Fibroblast of skin of right quadriceps (primary cell): ENCODE measurements at regions not wholly inside any gene's neighbourhood (a gene's known extent, or its start where the extent isn't known, plus 50 kb on each side); places are given as distances from the start of the nearest gene placed in this dataset.
A peak's percentile ranks its signal among the peaks of the same experiment; 100 is the strongest.

Experiments used
- DNase-seq: peaks from one replicate; pipeline ENCODE4 v3.0.0-alpha.2; 2013

DNA sequence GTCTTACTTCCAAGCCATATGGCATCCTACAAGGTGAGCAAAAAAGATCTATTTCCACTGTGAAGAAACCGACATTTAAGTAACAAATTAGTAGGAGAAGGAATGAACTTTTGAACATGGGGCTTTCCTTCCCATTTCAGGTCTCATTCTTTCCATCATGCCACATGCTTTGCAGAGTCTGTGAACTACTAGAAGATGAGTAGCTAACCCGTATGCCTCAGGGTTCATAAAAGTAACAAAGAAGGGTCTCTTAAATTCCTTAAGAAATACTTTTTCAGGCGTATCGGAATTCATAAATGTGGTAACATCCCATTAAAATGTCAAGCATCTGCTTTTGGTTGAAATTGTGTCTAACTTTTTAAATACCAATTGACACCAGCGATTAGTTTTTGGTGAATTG is 81.3 kb upstream of the TNS3 start:
- DNase-seq, result peak; percentile 65

DNA sequence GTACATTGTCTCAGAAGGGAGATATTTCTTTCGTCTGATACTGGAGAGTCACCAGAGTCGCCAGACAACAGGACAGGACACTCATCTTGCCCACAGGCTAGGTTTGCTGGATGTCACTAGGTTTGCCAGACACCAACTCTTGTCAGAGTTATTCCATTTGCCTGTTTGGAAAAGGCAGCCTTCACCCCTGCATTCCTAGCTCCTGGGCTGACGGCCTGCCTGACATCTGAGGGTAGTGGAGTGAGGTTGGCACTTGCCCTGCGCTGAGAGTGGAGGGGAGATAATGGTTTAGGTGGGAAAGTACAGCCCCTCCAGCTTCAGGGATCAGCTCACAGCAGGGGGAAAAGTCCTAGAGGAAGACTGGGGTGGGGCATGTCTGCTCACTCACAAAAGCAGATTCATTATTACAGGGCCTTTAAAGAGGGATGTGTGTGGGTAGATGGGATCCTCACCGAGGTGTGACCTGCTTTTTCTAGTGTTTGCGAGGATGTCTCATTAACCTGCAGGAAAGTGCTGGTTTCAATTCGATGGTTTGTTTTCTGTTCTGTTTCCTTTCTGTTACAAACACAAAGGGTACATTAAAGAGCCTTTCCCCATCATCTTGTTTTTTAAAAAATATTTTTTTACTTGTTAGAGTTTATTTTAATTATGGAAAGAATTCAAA is 79.3 kb upstream of the TNS3 start:
- no peak for DNase-seq

DNA sequence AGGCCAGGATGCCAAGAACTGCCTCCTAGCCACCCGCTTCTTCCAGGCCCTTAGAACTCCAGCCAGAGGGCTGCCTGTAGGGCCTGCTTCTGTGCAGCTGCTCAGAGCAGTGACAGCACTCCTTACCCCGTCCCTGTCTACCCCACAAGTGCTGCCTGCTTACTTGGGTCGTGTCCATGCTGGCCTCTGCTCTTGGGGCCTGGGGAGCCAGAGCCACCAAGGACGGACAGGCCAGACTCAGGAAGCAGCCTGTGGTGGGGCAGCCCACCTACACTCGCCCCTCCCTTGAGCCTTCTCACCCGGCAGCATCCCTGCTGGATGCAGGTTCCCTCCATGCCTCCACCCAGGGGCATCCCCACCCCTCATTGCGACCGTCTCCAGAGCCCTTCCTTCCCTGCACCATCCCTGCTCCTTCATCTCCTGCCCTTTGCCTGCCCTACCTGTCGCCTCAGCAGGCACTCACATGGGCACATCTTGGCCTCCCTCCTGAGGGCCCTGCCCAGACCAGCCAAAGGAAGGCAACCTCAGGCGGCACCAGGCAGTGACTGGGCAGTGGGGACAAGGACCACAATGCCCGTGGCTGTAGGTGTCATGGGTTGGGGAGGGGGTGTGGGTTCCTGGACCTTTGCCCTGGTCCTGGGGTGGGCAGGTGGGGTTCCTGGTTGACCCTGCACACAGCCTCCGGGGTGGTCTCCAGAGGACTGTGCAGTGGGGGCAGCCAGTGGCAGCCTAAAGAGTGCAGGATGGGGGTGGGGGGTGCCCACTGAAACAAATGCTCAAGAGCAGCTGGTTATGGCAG is 78.0 kb upstream of the TNS3 start:
- no peak for DNase-seq

DNA sequence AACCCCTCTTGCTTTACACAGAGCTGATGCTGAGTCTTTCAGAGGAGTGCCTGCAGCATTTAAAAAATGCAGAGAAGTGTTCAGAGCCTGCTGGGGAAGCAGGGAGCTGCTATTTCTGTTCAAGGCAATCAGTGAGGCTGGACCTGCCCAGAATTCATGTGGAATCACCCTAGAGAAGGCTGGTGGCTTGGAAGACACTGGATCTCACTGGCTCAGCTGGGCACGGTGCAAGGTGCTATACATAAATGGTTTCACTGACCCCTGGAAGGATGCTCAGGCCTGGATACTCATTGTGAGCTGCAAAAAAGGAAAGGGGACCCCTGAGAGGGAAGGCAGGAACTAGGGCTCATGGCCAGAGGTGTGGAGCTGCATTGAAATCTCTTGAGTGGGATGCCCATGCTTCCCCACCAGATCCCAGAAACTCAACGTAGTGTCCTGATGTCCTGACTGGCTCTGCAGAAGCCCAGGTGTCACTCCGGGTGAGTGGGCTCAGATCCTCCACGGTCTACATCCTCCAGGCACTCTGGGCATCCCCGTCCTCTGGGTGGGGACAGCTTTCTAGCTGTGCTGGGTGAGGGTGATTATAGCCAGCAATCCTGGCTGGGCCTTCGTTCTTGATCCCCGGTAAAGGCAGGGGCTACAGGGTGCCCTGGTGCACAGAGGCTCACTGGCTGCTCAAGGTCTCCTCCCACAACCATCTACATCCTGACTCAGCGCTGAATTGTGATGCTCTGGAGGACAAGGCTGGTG is 77.2 kb upstream of the TNS3 start:
- DNase-seq, result no peak

DNA sequence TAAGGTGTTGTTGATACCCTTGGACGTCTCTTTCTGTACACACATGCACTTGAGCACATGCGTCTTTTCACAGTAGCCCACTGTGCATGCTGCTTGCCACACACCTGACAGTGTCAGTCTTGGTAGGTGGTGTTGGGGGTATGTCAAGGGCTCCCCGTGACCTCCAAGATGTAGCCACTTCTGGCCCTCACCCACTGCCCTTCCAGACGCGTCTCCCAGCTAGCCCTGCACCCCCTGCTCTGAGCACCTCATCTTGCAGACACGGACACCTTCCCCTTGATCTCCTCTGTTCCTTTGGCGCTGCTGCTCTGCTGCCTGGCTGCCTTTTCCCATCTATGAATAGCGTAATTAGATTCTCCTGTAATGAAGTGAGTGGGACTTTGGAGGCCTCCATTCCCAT is 75.2 kb upstream of the TNS3 start:
- DNase-seq, result no peak

DNA sequence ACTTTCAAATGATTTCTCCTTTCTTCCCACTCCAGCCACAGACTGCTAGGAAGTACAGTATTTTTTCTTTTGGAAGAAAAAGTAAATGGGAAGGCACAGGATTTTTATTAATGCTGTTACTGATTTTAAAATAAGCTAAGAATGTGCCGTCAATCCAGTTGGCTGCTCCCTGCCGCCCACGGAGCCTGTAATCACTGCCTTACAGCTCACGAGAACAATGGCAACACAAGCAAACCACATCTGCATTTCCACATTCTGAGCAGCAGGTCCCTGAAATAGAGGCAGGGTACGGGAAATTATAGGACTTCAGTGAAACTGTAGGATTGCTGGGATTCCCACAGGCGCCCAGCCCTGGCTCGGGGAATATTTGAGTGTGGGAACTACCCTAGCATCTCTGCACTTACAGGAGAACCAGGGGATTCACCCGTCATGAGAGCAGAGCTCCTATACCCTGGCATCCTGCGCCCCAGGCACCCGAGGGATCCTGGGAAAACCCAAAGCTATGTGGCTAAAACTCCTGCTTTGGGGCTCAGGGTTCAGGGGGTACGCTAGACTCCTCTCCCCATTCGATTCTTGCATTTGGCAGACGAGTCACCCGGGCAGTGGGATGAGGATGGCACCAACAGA is 72.9 kb upstream of the TNS3 start:
- no peak for DNase-seq

DNA sequence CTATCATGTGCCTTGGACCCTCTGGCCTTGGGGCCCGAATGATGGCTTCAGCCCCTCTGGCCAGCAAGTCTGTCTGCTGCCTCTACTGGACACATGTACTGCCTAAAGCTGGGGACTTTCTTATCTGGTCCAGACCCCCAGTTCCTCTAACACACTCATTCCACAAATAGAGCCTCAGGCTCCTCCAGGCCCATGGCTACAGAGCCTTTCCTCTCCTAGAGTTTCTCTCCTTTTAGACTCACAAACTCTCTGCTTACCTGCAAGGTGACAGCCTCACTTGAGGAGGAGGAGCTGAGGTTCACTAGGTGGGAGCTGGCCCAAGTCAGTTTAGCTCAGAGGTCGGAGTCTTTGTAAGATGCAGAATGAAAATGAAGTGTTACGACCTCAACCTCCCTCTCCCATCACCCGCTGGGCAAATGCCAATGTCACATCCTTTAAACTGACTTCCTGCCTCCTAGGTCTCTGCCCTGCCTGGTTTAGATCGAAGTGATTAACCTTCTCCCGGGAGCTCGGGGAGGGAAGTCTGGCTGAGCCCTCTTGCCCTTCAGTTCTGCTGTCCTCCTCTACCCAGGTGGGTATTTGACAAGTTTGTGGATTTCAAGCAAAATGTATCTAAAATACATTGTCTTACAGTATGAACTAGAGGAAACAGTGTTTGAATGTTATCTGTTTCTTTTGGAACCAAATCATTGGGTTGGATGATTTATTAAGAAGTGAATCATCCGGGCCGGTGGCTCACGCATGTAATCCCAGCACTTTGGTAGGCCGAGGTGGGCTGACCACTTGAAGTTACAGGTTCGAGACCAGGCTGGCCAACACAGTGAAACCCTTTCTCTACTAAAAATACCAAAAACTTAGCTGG is 71.9 kb upstream of the TNS3 start:
- no peak for DNase-seq

DNA sequence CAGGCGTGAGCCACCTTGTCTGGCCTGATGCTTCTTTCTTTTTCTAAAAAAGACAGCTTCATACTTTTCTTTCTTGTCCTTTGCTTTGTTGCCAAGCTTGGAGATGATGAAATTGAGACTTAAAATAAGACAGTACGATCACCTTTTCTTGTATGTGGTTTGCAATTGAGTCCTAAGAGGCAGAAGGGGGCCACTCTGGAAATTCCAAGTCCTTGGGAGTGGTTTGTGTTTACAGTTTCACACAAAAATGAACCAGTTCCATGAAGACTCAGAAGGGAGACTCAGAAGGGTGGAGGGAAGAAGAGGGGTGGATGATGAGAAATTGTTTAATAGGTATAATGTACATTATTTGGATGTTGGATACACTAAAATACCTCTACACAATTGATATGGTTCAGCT is 70.7 kb upstream of the TNS3 start:
- no peak for DNase-seq

DNA sequence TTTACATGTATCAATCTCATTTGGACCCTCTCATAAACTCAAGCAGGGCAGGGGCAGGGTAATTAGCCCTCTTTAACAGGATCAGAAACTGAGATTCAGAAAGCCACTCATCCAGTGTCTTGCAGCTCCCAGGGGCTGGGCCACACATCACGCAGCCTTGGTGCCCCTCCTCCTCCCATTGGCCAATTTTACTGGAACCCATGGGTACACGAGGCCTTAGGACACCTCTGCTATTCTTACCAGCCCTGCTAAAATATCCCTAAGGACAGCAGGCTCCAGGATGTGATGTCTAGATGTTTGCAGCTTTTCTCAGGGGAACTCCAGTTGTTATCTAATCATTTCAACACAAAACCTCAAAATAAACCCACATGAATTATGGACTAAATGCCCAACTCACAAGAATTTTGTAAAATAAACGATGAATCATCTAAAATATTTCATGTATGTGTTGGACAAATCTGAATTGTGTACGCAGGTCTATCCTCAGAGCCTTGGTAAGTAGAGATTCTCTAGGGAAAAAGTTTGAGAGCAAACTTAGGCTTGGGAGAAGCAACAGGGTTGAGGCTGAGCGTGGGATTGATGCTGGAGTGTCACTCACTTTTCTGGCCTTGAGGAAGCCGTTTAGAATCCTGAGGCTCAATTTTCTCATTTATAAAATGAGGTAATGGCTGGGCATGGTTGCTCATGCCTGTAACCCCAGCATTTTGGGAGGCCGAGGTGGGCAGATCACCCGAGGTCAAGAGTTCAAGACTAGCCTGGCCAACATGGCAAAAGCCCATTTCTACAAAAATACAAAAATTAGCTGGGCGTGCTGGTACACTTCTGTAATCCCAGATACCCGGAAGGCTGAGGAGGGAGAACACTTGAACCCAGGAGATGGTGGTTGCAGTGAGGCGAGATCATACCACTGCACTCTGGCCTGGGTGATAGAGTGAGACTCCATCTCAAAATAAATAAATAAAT is 69.7 kb upstream of the TNS3 start:
- peak; percentile 99 for DNase-seq

DNA sequence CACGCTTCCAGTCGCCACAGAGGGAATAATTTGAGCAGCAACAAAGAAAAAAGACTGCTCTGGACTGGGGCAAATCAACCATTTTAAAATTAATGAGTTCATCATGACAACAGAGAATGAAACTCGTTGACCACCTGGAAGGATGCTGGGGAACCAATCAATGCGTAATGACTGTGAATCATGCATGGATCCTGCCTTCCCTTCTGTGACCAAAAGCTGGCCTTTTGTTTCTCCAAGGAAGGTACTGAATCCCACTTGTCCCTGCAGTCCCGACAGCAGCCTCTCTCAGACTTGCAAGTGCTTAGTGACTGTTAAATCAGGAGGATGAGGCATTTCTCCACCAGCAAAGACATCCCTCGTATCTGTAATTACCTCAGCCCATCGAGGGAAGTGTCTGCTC is 68.0 kb upstream of the TNS3 start:
- no peak for DNase-seq

DNA sequence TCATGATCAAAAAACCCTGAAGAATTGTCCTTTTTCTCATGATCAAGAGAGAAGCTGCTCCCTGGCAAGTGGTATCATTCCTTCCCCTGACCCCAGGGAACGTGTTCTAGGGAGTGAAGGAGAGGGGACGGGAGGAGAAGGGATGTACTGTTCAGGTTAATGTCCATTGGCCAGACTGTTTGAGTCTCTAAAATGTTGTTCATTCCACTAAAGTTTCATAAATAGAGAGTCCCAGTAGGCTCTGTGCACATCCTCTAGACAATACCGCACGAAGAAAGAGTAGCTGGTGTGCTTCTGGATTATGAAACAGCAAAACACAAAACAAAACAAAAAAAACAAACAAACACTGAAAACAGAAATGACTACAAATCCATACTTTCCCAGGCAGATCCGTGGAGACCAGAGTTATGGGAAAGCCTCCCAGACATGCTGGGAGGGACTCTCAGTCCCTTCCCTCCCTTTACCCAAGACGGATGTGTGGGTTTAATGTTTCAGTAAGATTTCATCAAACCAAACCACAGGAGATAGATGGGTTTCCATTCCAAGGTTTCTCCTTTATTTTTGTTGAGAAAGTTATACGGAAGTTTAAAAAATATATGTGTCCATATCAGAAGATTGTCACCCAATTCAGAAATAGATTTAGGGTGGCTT is 66.5 kb upstream of the TNS3 start:
- peak; percentile 82 for DNase-seq

DNA sequence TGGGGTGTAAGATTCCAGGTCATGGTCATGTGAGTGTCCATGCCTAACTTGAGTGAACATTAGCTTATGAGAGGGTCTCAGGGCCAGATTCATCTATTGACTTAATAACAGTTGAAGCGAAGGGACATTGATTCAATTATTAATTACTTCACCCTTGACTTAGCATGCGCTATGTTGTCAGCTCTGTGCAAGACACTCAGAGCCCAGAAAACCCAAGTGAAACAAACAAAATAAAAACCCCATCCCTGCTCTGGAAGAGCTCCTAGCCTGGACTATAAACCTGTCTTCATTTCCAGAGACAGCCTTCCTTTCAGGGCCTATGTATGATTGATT is 66.0 kb upstream of the TNS3 start:
- DNase-seq, result no peak

DNA sequence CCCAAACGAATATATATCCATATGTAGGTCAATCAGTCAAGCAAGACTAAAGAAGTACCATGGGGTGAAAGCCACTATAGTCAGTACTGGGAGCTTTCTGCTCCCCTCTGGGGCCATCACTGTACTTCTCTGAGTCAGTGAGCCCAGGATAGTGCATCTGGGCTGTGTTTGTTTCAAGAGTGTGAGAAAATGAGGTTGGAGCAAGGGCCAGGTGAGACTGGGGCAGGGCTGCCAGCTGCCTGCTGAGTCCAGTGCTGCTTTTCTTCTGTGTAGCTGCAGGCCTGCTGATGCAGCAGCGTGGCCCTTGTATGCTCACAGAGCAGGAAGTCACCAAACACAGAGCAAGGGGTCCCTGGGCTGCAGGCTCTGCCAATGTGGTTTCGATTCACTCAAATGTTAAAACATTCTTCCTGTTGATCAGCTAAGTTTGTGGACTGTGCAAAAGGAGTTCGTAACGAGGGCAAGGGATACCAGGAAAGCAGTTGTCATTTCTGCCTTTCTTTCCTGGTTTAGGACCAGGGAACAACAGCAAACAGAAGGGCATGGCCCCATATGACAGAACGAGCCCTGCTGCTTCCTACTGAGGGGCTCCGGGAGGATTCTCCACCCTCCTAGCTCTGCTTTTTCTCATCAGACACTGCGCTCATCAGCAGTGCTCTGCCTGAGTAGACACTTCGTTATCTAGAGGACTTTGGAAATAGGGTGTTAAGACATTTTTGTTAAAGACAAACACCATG is 65.4 kb upstream of the TNS3 start:
- DNase-seq, result no peak

DNA sequence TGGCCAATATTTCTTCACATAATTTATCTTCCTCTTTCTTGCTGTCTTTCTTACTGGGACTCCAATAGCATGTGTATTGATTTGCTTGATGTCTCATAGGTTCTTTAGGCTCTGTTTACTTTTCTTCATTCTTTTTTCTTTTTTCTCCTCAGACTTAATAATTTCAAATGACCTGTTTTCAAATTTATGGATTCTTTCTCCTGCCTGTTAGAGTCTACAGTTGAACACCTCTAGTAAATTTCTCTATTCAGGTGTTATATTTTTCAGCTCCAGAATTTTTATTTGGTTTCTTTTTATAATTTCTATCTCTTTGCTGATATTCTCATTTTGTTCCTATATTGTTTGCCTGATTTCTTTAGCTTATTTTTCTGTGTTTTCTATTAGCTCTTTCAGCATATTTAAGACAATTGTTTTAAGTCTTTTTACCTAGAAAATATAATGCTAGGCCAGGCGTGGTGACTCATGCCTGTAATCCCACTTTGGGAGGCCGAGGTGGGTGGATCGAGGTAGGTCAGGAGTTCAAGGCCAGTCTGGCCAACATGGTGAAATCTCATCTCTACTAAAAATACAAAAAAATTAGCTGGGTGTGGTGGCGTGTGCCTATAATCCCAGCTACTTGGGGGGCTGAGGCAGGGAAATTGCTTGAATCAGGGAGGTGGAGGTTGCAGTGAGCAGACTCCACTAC is 61.9 kb upstream of the TNS3 start:
- DNase-seq, result no peak

DNA sequence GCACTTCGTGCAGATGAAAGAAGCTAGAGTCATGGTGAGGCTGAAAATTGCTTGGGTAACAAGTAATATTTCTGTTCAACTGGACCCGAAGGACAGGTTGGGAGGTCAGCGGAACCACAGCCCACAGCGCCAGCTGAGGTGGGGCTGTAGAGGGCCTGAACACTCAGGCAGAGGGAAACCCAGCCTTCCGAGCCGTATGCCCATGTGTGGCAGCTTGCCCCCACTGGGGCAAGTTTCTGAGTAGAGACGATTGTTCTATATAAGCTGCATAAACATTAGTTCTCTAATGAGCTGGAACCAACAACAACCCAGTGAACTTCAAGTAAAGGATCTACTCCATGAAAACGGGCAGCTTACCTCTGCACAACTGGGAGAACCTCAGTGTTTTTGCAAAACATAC is 58.4 kb upstream of the TNS3 start:
- no peak for DNase-seq

DNA sequence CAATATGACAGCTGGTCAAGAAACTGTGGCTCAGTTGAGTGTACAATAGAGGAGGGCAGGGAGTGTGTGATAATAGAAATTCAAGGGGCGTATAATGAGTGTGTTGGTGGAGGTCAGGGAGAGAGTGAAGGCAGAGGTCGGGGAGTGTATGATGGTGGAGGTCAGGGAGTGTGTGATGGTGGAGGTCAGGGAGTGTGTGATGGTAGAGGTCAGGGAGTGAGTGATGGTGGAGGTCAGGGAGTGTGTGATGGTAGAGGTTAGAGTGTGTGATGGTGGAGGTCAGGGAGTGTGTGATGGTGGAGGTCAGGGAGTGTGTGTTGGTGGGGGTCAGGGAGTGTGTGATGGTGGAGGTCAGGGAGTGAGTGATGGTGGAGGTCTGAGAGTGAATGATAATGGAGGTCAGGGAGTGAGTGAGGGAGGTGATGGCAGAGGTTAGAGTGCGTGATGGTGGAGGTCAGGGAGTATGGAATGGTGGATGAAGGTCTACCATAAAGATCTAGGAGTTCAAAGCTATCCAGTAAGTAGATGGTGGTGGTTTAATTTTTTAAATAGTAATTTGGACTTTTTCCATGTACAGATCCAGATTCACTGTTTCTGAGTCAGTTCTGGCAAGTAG is 57.7 kb upstream of the TNS3 start:
- no peak for DNase-seq

DNA sequence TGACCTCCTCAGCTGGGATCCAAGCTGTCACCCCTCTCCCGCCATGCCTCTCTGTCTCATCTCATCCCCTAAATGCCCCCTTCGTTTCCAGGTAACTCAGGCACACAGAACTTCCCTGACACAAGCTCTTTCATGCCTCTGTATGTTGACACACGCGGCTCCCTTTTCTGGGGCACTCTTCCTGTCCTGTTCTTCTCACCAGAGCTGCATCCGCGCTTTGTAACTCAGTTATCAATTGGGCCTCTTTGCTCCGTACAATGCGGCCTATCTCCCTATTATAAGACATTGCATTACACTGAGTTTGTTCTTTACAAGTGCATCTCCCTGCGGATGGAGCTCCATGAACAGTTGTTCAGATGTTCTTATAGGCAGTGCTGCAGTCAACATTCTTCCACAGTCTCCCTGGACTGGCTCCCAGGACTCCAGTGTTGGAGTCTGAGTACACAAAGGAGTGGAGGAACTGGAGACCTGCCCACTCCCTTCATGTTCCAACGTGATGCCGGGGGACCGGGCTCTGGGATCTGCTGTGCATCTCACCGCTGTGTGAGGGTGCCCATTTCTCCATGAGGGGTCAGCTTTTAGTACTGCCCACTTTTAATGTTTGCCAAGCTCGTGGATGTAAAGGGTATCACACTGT is 56.9 kb upstream of the TNS3 start:
- no peak for DNase-seq

DNA sequence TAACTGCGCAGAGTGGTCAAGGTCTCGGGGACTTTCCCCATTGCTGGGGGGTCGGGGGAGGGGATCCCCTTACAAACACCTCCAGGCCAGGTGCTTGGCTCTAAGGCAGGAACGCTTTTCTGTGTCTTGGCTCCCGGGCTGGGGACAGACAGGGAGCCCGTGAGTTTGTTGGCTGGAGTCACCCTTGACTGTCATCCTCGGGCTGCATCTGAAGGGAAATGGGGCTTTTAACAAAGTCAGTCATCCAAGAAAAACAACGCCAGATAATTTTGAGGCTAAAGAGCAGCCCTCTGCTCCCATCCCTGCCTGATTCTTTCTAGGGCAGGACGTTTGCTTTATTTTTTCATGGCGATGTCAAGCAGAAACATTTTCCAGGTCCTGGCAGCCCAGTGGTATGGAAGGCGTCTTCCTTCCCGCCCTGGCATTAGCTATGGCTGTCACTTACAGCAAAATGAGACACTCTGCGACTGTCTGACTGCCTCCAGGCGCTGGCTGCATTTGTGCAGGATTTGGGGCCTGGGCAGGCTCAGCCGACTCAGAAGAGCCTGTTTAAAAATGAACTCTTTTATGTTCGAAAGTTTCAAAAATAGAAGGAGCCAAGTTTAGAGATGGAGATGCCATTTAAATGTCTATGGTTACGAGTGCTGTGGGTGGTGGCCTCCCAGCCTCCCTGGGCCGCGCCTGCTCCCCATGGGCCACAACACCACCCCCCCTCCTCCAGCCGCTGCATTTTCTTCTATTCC is 54.7 kb upstream of the TNS3 start:
- DNase-seq, result no peak
